GM21390 (cell line): ENCODE measurements at regions not wholly inside any gene's neighbourhood (a gene's known extent, or its start where the extent isn't known, plus 50 kb on each side); places are given as distances from the start of the nearest gene placed in this dataset.

Experiments used
- ATAC-seq: cut with Tn5 transposase; IDR thresholded peaks from one replicate; pipeline ENCODE4 v1.9.1; 2021; ENCODE audit not compliant: unreplicated experiment

- no peak for ATAC-seq
Measured at GRCh38 chr18:6605115-6605869, 124.2 kb upstream of the ARHGAP28 start.

DNA sequence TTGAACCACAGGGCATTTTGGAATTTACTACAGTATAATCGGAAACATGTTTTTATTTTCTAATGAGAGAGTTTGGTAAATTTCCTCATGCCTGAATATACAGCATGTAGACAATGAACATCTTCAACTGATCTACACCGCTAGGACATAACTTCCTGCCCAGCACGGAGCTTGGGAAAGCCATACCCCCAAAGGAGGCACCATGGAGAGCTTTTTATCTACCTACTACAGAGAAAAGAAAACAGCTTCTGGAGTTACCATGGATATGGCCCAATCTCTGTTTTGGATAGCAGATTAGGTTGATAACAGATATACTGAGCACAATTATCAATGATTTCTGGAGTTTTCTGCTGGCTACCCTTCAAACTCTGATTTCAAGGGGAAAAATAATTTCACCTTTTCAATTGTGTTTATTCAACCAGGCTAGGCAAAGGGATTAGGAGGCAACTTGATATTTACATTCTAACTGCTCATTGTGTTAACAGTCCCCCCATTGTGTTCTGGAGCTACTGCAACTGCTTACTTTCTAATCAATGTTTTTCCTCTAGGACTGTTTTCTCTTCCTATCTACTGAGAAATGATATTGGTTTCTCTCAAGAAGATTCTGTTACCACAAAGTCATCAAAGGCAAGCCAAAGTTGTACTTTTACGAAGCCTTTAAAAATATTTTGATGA is 123.0 kb upstream of the ARHGAP28 start:
- no peak for ATAC-seq

- ATAC-seq = no peak
Measured at GRCh38 chr18:6607343-6607742, 122.2 kb upstream of the ARHGAP28 start.

DNA sequence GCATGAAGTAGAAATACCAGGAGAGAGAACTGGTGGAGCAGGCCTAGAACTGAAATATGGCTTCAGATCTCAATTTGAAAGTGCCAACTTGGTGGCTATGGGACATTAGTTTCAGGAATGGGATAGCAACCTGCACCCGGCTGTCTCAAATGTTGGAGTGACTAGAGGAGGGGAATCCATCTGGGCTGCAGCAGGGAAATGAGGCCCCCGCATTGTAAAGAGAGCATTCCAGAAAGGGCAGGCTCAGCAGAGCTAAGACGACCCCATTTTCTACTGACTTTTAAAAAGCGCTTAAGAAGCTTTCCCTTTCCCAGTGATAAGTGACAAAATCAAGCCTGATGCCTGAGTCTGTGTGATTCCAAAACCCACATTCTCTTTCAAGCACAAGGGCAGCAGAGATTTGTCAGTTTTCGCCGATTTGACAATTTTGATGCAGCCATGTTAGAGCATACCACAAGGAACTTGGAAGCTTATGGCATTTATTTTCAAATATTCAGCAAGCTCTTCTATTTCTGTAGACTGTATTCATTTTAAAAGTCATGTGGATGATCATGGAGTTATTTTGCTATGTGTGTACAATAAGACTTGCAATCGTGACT is 119.8 kb upstream of the ARHGAP28 start:
- ATAC-seq = no peak

GRCh38 chr18:6610466-6610865 is 119.0 kb upstream of the ARHGAP28 start:
- ATAC-seq = no peak

GRCh38 chr18:6613581-6613980 is 115.9 kb upstream of the ARHGAP28 start:
- no peak for ATAC-seq

DNA sequence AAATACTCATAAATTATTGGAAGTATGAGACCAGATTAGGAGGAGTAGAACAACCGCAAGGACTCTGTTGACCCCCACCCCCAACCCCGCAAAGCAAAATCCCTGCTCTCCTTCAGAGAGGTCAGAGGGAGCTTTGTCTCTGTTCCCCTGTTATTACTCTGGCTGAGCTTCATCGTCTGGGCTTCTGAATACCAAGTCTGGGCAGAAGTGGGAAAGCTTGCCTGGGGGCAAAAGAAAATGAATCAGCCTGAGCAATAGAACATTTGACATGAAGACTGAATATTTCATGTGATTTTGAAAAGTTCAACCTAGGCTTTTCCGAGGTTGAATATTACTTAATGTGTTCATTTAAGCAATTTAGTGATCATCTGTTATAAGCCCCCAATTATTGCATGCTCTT is 114.6 kb upstream of the ARHGAP28 start:
- no peak for ATAC-seq

DNA sequence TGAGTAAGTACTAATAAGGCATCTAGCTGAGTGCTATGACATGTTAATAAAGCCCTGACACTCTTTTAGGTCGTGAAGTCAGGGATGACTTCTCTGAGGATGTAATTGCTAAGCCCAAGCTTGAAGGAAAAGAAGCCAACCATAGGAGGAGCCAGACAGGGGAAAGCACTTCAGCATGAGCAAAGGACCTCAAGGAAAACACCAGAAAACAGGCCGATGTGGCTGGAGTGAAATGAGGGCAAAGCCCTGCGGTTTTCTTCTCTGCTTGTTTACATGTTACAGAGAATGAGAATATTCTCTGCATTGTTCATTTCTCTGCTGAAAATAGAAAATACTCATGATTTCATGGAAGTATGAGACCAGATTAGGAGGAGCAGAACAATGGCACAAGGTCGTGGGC is 112.5 kb upstream of the ARHGAP28 start:
- ATAC-seq = no peak

- ATAC-seq = no peak
Measured at GRCh38 chr18:6621437-6621836, 108.1 kb upstream of the ARHGAP28 start.

- ATAC-seq = no peak
Measured at GRCh38 chr18:6623278-6623677, 106.2 kb upstream of the ARHGAP28 start.

DNA sequence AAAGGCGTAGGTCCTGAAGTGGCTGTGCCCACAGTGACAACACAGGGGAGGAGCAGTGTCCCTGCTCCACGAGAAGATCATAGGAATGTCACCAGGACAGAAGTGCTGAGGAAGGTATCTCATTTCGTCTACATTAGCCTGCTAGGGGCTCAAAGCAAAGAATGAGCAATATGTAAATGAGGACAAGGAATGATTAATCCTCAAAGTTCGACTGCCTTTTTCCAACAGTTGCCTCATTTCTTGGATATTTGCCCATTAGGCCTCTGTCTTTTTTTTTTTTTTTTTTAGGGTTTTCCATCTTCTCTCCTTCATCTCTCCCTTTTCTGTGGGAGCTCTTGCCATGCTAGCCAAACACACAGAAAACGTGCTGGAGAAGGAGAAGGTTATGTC is 105.2 kb upstream of the ARHGAP28 start:
- no peak for ATAC-seq

- no peak for ATAC-seq
Measured at GRCh38 chr18:6624661-6625311, 104.7 kb upstream of the ARHGAP28 start.

DNA sequence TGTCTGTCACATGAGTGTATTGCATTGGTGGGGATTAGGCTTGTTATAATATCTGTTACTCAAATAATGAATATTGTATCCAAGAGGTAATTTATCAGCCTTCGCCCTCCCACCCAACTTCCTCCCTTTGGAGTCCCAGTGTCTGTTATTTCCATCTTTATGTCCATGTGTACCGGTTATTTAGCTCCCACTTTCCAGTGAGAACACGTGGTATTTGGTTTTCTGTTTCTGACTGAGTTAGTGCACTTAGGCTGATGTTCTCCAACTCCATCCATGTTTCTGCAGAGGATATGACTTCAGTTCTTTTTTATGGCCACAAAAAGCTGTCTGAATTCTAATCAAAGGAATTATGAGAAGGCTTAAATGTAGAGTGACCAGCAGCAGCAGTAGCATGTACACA is 104.0 kb upstream of the ARHGAP28 start:
- ATAC-seq = no peak

DNA sequence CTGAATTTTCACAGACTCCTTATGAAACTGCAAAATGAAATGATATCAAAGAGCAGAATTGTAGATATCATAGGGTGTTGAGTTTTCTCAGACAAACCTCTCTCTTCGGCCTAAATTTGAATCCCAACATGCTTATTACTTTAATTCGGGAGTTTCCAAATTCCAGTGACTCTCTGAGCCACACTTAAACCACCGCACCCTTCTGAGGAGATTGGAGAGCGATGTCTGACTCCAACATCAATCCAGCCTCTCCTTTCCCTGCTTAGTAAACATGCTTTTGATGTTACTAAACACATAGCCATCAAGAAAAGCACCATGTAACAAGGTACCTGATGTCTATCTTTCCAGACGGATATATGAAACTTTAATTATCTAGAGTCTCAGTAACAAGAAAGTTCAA is 103.1 kb upstream of the ARHGAP28 start:
- ATAC-seq = no peak

GRCh38 chr18:6627645-6628044 is 101.9 kb upstream of the ARHGAP28 start:
- ATAC-seq = no peak

DNA sequence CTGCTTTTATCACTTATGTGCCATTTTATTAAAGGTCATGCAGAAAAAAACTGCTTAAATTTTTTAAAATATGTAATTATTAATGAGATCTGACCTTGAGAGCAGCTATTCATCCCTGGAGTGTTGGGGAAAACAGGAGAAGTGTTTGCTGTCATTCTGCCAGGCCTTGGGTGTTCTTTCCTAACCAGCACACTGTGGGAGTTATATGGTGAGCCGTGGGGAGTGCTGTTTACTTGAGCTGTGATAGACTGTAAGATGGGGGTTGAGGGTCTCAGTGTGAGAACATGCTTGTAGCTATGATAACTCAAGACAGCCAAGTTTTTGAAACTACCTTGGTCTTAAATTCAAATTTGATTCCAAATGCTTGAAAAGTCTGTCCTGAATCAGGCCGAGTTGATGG is 101.3 kb upstream of the ARHGAP28 start:
- ATAC-seq = no peak

GRCh38 chr18:6629635-6630140 is 99.8 kb upstream of the ARHGAP28 start:
- ATAC-seq = no peak

DNA sequence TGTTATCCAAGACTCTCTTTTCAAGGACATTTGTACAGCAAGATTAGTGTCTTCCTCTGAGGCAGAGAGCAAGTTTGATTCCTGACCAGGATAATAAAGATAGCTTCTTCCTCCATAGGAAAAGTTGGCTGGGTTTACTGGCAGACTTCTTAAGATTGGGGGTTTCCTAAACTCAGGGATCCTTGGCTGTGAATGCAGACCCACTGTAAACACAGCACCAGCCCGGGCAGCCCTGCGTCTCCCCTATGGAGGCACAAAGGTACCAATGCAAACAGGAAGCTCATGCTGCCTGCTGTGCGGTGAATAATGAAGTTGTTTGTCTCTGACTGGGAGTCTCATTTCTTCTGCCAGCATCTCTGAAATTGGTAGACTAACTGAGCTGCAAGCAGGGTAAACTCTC is 96.2 kb upstream of the ARHGAP28 start:
- ATAC-seq = no peak

GRCh38 chr18:6636091-6636490 is 93.4 kb upstream of the ARHGAP28 start:
- ATAC-seq = no peak

GRCh38 chr18:6638447-6638846 is 91.1 kb upstream of the ARHGAP28 start:
- no peak for ATAC-seq

- no peak for ATAC-seq
Measured at GRCh38 chr18:6639305-6639704, 90.2 kb upstream of the ARHGAP28 start.
